HG02678 (cell line): ENCODE measurements at regions not wholly inside any gene's neighbourhood (a gene's known extent, or its start where the extent isn't known, plus 50 kb on each side); places are given as distances from the start of the nearest gene placed in this dataset.

Source experiments
- ATAC-seq: cut with Tn5 transposase; IDR thresholded peaks from one replicate; pipeline ENCODE4 v1.9.1; 2021; ENCODE audit warnings: mild to moderate bottlenecking, moderate library complexity; ENCODE audit not compliant: unreplicated experiment

DNA sequence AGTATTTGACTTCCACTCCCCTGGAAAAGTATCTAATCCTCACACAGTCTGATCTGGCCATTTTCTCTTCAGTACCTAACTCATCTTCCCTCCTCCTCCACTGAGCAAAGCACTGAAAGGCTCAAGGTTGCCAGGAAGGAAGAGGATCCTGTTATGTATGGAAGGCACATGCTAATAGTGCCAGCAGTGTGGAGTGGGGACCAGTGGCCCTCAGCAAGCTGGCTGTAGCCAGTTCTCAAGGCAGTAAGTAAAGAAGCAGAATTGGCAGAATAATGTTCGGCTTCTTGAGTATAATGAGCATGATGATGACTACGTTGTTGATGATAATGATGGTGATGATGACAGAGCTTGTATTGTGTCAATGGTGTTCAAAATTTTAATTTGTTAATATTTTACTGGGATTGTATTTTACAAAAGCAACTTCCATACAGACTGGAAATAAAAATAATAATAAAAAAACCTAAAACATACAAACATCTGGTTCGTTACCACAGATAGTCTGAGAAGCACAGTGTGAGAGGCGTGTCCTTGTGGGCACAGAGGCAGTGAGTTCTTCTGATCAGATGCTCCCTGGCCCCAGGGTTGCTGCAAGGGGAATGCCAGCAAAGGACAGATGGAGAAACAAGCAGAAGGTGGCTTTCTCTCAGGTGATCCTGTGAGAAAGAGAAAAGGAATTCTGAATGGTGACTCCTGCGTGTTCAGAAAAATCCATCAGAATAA is 528.8 kb downstream of the CMPK2 start:
- no peak for ATAC-seq

DNA sequence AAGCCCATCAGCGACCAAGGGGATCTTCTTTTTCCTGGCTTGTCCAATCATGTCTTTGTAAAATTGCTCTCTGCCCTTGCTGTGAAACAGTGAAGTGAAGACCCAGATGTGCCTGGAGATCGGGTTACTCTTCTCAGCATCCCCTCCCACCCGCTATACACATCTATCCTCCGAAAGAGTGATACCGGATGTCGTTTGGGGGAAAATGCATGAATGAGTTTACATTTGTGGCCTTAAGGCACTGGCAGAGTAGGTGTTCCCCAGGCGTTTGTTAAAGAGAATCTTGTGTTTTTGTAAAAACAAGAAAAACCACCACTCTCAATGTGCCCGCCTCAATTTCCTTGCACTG is 528.3 kb downstream of the CMPK2 start:
- no peak for ATAC-seq

DNA sequence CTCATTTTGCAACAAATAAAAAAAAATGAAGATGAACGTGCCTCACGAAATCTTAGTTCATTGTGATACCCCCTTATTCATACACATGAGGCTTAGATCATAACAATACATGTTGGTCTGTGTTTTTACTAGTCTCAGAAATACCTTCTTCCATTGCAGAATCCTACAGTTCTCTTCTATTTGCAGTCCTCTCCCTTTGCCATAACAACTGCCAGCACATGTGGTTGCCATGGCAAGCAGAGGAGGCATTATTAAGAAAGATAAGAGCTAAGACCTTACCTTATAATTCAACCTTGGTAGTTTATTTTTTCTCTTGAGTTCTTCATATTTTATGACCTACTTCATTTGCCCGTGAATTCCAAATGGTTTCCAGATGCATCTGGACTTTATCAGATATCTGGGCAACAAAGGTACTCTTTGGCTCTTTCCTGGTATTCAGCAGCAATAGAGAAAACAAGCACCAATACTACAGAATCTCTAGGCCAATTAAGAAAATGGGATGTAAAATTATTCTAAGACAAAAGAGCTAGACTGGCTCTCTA is 524.0 kb downstream of the CMPK2 start:
- ATAC-seq: no peak

DNA sequence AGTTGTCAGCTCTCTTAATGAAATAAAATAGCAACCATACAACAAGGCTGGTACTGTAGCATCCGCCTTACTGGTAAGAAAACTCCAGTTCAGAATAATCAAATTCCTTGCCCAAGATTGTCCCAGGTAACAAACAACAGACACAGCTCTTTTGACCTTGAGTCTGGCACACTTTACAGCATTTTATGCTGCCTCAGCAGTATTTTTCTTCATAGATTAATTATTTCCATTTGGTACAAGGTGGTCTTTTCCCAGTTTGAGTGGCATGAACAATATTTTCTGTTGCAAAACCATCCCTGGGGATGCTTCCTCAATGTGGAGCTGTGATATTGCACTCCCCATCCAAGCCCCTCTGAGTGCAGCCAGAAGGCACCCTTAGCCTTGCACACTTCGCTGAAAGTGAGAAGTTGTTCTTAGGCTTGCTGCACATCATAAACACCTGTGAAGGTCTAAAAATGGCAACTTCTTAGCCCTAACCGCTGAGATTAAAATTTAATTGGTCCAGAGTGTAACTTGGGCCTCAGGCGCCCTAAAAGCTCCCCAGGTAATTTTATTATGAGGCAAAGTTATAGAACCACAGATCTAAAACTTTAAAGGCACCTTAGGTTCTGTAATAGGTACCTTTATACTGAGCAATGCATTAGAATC is 523.3 kb downstream of the CMPK2 start:
- peak; percentile 33 for ATAC-seq

DNA sequence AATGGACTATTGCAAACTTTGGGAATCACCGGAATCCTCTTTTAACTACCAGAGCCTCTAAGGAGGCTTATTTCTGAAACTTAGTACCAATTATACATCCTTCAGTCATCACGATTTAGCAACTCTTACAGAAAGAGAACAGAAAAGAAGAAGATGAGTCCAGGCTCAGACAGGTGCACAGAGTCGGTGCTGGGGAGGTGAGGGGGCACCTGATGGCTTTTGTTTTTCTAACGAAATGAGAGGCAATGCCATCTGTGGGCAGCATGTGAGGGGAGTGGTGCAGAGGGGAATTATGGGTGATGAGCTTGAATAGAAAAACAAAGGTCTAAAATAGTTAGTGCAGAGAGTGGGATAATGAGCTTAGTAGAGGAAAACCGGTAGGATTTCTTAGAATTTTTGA is 522.6 kb downstream of the CMPK2 start:
- ATAC-seq: no peak

DNA sequence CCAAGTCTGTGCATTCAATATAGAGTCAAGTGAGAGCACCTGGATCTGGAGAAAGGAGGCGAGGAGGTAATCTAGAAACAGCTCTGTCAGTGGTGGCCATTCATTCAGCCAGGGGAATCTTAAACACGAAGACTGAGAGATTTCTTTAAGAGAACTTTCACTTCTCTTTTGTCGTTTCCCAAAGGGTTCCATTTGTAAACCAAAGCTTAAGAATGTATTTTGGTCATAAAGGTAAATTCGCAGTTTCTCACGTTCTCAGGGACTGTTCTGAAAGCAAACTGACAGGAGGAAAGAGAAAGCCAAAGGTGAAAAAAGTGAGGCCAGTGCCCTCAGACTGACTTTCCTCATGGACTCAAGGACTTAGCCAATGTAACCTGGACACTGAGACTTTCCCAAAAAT is 513.5 kb downstream of the CMPK2 start:
- peak; percentile 87 for ATAC-seq

DNA sequence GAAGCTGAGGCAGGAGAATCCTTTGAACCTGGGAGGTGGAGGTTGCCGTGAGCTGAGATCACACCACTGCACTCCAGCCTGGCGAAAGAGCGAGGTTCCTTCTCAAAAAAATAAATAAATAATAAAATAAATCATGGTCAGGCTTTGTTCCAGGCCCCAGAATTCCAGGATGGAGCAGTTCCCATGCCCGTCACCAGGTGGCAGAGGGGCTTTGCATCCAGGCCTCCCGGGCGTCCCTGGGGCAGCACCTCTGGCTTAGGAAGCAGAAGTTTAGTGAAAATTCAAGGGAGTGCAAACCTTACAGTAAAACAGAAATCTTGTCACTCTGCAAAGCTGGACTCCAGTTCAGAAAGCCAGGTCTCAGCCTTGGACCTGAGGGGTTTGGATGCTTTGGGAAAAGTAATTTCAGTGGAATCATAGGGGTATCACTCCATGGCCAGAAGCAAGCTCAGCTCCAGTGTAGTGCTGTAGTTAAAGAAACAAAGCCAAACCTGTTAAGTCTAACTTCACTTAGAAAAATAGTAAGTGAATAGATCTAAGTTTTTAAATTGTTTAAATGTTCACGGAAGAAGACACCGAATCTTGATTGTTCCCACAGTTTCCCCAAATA is 512.7 kb downstream of the CMPK2 start:
- ATAC-seq: no peak

DNA sequence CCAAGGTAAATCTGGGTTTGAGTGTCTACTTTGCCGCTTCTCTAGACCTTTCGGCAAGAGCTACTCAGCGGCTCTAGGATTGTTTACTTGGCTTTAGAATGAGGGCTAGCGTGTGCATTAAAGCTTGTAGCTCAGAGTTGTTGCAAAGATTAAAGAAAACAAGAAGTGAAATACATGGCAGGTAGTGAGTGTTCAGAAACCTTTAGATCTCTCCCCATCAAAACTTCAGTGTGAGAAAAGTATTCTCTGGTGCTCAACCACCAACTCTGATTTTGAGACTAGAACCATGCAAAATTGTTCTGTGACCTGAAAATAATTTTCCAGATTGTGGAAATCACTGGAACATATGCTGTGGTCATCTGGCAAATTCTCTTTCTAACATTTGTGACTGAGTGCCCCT is 512.0 kb downstream of the CMPK2 start:
- ATAC-seq: peak; percentile 63

DNA sequence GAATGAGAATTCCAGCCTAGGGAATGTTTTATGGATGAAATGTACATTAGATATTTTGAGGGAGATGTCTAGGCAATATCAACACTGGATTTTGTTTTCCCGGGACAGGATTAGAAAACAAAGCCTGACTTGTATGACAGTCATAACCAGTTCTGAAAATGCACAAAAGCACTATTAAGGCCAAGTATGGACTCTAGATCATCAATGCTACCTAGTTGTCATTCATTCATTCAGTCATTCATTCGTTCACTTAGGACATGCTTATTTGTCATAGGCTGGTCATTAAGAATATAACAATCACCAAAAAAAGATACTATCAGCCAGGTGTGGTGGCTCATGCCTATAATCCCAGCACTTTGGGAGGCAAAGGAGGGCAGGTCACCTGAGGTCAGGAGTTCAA is 511.2 kb downstream of the CMPK2 start:
- ATAC-seq: no peak

DNA sequence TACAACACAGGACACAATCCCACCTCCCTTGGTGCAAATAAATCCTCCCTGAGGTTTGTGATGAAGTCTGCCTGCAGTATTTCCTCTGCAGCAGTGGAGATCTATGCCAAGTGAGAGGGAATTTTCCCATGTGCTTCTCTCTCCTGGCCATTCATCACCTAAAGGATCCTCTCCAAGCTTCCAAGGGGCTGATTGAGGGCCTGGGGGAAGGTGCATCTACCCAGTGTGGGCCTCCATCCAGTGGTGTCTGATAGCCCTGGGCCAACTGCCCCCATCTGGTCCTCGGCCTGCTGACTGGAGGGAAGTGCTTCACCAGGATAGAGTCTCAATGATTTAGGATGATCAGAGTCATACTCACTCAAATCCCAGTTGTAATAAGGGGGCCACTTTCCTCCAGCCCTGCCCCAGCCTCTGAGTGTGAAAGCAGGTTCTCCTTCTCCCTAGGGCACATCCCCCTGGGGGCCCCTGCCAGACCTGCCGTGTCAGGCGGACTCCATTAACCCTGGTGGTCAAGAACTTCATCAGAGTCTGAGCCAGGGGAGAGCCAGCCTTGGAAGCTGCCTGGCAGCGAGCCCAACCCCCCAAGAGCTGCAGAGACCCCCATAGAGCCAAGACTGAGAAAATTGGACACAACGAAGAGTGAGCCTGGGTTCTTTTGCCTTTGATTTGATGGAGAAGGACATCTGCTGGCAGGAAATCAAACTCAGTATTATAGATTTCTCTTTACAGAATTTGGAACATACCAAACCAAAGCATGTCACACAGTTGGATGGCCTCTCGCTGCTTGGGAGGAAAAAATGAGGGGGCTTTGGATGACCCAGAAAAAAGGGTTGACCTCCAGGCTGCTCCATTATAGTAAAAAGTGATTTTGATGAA is 509.6 kb downstream of the CMPK2 start:
- ATAC-seq: no peak

DNA sequence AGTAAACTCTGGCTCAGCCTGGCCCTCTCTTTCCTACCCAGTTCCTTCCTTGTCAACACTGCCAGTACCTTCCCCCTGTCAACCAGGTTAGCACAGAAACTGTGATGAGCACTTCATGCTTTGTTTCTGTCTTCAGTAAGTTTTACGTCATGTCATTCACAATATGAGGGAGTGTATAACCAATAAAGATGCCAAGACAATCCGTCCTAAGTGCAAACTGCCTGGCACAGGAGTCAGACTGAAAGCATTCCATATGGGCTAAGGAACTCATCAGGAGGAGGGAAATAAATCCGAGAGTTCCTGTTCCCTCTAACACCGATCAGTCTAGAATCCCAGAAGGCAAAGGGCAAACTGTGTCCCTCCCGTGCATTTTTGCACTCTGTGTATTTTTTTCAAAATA is 507.2 kb downstream of the CMPK2 start:
- no peak for ATAC-seq

DNA sequence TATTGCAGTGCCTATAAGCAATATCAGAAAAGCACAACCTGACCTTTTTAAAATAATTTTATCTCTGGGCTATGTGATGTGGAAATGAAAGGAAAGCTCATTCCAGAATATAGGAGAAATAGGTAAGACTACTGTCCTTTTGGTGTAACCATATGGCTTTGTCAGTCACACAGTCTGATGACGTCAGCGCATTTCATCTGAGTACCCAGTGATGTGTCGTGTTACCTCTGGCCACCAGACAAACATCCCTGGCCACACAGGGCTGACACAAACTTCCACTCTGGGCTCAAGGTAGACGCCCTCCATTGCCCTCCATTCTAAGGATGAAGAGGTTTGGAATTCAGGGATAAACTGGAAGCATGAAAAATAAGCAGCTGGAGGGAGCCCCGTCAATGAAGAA is 506.7 kb downstream of the CMPK2 start:
- no peak for ATAC-seq

DNA sequence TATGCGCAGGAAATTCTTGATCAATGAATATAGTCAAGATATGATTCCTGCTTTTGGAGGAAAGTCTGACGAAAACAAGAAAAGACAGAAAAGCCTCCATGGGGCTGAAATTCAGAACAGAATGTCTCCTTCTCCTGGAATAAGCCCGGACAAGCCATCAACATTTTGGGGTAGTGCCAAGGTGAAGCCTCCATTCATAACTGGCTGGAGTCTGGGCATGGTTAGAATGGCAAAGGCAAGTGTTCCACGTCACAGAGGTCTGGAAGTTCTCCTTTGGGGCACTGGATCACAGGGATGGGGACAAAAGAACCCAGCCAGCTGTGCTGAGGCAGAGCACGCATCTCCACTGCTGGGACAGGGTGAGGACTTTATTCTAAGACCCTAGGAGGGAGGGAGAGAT is 505.7 kb downstream of the CMPK2 start:
- ATAC-seq: no peak

DNA sequence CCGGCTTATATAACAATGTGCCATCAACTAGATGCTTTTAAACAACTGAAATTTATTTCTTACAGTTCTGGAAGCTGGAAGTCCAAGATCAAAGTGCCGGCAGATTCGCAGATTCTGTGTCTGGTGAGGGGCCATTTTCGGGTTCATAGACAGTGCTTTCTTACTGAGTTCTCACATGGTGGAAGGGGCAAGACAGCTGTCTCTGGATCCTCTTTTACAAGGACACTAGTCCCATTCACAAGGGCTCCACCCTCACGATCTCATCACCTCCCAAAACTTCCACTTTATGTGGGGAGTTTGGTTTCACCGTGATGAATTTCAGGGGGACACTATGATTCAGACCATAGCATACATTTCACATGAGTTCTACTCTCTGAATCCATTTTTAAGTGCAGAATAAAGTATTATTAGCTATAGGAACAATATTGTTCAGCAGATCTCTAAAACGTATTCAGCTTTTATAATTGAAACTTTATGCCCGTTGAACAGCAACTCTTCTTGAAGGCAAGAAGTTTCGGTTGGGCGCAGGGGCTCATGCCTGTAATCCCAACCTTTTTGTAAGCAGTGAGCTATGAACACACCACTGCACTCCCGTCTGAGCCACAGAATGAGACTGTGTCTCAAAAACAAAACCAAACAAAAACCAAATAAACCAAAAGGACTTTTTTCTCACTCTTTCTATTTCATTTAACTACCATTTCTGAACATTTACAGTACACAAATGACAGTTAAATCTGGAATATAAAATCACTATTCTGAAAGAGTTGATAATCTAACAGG is 502.8 kb downstream of the CMPK2 start:
- no peak for ATAC-seq

DNA sequence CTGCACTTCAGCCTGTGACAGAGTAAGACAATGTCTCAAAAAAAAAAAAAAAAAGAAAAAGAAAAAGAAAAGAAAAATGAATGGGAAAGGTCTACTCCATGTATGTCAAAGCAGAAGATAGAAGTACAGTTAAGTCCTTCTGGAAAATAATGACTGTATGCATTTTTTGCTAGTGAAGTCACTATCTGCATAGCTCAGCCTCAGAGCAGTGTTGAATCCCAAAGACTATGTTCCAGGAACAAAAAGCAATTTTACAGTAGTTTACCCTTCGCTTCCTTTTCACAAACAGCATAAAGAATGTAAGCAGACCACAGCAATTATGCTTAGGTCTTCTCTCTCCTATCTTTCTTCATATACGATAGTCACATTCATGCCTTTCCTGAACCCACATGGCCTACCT is 497.4 kb downstream of the CMPK2 start:
- ATAC-seq: no peak

DNA sequence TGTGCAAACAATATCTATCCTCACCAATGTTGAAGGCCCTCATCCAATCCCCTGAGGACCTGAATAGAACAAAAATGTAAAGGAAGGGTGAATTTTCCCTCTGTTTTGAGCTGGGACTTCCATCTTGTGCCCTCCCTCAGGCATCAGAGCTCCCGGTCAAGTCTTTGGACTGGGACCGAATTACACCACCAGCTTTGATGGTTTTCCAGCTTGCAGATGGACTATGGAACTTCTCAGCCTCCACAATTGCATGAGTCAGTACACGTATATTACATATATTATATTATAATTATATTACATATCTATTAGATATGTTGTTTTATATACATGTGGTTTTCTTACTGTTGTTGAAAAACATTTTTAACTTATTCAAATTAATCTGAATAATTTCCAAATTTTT is 496.4 kb downstream of the CMPK2 start:
- no peak for ATAC-seq

DNA sequence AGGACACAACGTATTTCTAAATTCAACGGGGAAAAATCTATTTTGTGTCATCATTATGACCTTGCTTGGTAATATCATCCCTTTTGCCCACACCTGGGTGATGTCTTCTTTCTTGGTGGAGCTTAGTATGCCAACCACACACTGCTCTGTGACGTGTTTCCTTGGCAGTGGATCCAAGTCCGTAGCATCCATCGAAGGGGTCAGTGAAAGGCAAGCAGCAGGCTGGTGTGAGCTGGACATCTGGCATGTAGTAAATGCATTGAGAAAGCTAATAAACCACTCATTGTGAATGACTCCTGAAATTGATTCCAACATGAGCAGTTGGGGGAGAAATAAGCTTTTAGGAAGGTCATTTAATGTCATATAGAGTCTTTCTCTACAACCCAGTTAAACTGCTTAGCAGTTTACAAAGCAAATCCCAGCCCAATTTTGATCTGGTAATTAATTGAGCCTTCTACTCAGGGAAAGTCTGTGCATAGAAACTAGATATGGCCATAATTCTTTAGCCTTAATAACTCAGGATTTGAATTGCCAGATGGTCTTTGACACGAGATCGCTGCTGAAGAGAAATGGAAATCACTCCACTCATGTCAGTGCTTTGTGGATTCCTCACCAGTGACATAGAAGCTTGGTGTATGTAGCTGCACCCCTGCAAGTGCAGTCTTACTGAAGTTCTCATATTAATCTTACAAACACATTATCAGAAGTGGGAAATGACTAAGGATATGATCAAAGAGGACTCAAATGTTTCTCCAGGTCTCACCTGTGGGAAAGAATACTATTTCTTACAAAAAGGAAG is 494.8 kb downstream of the CMPK2 start:
- no peak for ATAC-seq

DNA sequence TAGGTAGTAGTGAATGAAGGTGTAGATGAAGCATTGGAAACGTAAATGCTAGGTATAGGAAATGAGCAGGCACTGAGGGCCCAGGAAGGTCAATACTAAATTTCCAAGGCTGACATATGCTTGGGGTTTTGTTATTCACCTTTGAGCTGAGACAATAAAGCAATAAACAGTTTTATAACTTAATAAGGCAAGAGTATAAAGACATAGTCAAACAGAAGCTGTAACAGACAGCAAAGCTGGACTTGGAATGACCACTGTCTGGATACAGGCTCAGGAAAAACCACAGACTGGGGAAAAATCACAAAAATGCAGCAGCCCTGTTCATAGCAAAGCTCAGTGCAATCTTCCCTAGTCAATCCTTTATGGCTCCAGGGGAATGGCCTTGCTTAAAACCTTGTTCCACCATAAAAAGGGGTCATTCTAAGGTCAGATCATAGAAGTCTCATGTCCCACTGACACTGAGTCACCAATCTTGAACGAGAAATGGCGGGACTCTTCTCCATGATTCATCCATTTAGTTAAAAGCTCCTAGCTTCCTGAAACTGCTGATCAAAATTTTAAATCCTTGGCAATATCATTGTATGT is 493.3 kb downstream of the CMPK2 start:
- ATAC-seq: no peak

DNA sequence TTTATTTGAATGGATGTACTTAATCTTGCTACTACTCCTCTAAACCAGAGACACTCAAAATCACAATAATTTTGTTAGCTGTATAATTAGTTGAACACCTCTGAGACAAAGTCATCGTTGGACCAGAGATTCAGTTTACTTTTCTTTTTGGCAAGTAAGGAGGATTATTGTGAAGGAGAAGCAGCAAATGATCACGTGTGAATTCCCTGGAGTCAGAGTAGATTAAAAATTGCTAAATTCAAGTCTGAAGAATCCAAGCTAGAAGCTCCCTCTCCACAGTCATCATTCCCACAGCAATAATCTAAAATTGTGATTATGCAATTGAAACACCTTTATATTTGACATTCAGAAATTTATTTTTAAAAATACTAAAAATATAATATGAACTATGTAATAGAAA is 484.4 kb downstream of the CMPK2 start:
- ATAC-seq: no peak
